WERI-Rb-1 (cell line): ENCODE measurements at regions not wholly inside any gene's neighbourhood (a gene's known extent, or its start where the extent isn't known, plus 50 kb on each side); places are given as distances from the start of the nearest gene placed in this dataset.

ENCODE experiments used
- DNase-seq: peaks from one replicate; pipeline ENCODE4 v3.0.0-alpha.2; 2020
- H3K27ac ChIP-seq: fragments of 250-450 bp; sonication (Bioruptor Pico); 2 replicates; pipeline ENCODE4 v1.5.1; 2020; ENCODE audit warnings: mild to moderate bottlenecking, moderate library complexity
- H3K27me3 ChIP-seq: fragments of 250-450 bp; sonication (Bioruptor Pico); 2 replicates; pipeline ENCODE4 v1.5.1; 2021; ENCODE audit warnings: mild to moderate bottlenecking, low read depth, moderate library complexity; ENCODE audit not compliant: insufficient read depth, severe bottlenecking
- H3K36me3 ChIP-seq: fragments of 250-450 bp; sonication (Bioruptor Pico); 2 replicates; pipeline ENCODE4 v1.5.1; 2020; ENCODE audit warnings: mild to moderate bottlenecking, moderate library complexity
- H3K4me3 ChIP-seq: 2 replicates; pipeline ENCODE4 v1.5.1; 2011; ENCODE audit warnings: low read depth, mild to moderate bottlenecking, control low read depth, low read length
- H3K9me3 ChIP-seq: fragments of 250-450 bp; sonication (Bioruptor Pico); 2 replicates; pipeline ENCODE4 v1.5.1; 2021; ENCODE audit warnings: mild to moderate bottlenecking, moderate library complexity; ENCODE audit not compliant: severe bottlenecking
- CTCF ChIP-seq: IDR thresholded peaks from 2 replicates; pipeline ENCODE4 v1.5.1; 2011; ENCODE audit warnings: low read depth, mild to moderate bottlenecking, control low read depth, inconsistent platforms, low read length

- H3K9me3 ChIP-seq, result no peaks in the 10 kb centered on the region
- H3K36me3 ChIP-seq, result no peaks in the 10 kb centered on the region
- H3K4me3 ChIP-seq, result peak overlapping the region; percentile 16
- peak overlapping the region; percentile 93 for H3K27ac ChIP-seq
- H3K27me3 ChIP-seq, result no peaks in the 10 kb centered on the region
- no peak for TF ChIP-seq CTCF
- DNase-seq, result peak; percentile 96
Observed at GRCh38 chr20:46802722-46803121, 91.9 kb upstream of the EYA2 start.

GRCh38 chr20:46803123-46804020 is 91.3 kb upstream of the EYA2 start:
- no peak for DNase-seq
- Histone ChIP-seq H3K27ac (peak overlapping the region; percentile 93), H3K27me3 (no peaks in the 10 kb centered on the region), H3K9me3 (no peaks in the 10 kb centered on the region), H3K36me3 (no peaks in the 10 kb centered on the region), H3K4me3 (peak overlapping the region; percentile 16)
- no peak for TF ChIP-seq CTCF

- no peaks in the 10 kb centered on the region for H3K27me3 ChIP-seq
- no peaks in the 10 kb centered on the region for H3K9me3 ChIP-seq
- H3K27ac ChIP-seq, result peak overlapping the region; percentile 93
- H3K36me3 ChIP-seq, result no peaks in the 10 kb centered on the region
- TF ChIP-seq CTCF, result no peak
- no peak overlapping the region for H3K4me3 ChIP-seq
- DNase-seq, result no peak
Observed at GRCh38 chr20:46804126-46804525, 90.5 kb upstream of the EYA2 start.

GRCh38 chr20:46805836-46806235 is 88.8 kb upstream of the EYA2 start:
- H3K27me3 ChIP-seq, result no peaks in the 10 kb centered on the region
- H3K4me3 ChIP-seq, result no peak overlapping the region
- DNase-seq, result no peak
- no peak for TF ChIP-seq CTCF
- H3K36me3 ChIP-seq, result no peaks in the 10 kb centered on the region
- no peaks in the 10 kb centered on the region for H3K9me3 ChIP-seq
- peak overlapping the region; percentile 93 for H3K27ac ChIP-seq

- Histone ChIP-seq H3K27me3 (no peaks in the 10 kb centered on the region), H3K27ac (no peak overlapping the region), H3K4me3 (no peak overlapping the region), H3K36me3 (no peaks in the 10 kb centered on the region), H3K9me3 (peaks cover 2% of the 10 kb centered on the region)
- no peak for DNase-seq
- no peak for TF ChIP-seq CTCF
Observed at GRCh38 chr20:46807998-46808397, 86.6 kb upstream of the EYA2 start.
